ENCODE measurements at regions not wholly inside any gene's neighbourhood (a gene's known extent, or its start where the extent isn't known, plus 50 kb on each side); places are given as distances from the start of the nearest gene placed in this dataset.

DNA sequence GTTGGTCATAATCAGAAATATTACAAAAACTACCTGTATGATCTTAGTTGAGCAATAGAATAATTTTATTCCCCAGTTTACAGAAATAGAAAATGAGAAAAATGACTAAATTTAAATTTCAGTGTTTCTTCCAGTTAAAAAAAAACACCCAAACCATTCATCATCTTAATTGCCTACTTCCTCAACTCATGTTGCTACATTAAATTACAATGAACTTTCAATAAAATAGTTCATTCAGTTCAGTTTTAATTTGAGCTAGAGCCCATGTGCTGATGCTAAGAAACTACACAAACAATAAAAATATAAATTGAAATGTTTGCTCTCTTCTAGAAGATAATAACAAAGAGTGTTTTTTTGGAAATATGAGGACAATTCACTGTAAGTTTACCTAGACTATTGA, 820.4 kb downstream of the SLITRK6 start:
- TF ChIP-seq, protein P1, sequence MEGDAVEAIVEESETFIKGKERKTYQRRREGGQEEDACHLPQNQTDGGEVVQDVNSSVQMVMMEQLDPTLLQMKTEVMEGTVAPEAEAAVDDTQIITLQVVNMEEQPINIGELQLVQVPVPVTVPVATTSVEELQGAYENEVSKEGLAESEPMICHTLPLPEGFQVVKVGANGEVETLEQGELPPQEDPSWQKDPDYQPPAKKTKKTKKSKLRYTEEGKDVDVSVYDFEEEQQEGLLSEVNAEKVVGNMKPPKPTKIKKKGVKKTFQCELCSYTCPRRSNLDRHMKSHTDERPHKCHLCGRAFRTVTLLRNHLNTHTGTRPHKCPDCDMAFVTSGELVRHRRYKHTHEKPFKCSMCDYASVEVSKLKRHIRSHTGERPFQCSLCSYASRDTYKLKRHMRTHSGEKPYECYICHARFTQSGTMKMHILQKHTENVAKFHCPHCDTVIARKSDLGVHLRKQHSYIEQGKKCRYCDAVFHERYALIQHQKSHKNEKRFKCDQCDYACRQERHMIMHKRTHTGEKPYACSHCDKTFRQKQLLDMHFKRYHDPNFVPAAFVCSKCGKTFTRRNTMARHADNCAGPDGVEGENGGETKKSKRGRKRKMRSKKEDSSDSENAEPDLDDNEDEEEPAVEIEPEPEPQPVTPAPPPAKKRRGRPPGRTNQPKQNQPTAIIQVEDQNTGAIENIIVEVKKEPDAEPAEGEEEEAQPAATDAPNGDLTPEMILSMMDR (IDR thresholded peaks at IDR 0.05) = no peak
- TF ChIP-seq POLR2A (IDR thresholded peaks at IDR 0.05) = no peak
